HG03460 (cell line): ENCODE measurements at regions not wholly inside any gene's neighbourhood (a gene's known extent, or its start where the extent isn't known, plus 50 kb on each side); places are given as distances from the start of the nearest gene placed in this dataset.

Source experiments
- ATAC-seq: cut with Tn5 transposase; IDR thresholded peaks from one replicate; pipeline ENCODE4 v1.9.1; 2021; ENCODE audit not compliant: unreplicated experiment

GRCh38 chr5:143694357-143694756 is 117.6 kb upstream of the HMHB1 start:
- no peak for ATAC-seq

GRCh38 chr5:143693651-143694252 is 118.2 kb upstream of the HMHB1 start:
- peak; percentile 62 for ATAC-seq

GRCh38 chr5:143692342-143692741 is 119.6 kb upstream of the HMHB1 start:
- ATAC-seq = no peak

- ATAC-seq = no peak
Observed at GRCh38 chr5:143691945-143692290, 120.0 kb upstream of the HMHB1 start.

GRCh38 chr5:143691287-143691944 is 120.5 kb upstream of the HMHB1 start:
- no peak for ATAC-seq

GRCh38 chr5:143687604-143688003 is 124.4 kb upstream of the HMHB1 start:
- ATAC-seq = no peak

- ATAC-seq = no peak
Observed at GRCh38 chr5:143685246-143685815, 126.6 kb upstream of the HMHB1 start.

GRCh38 chr5:143683459-143683858 is 128.5 kb upstream of the HMHB1 start:
- no peak for ATAC-seq

GRCh38 chr5:143682929-143683386 is 129.0 kb upstream of the HMHB1 start:
- ATAC-seq = no peak

- ATAC-seq = no peak
Observed at GRCh38 chr5:143682246-143682905, 129.6 kb upstream of the HMHB1 start.

- ATAC-seq = no peak
Observed at GRCh38 chr5:143680672-143681259, 131.2 kb upstream of the HMHB1 start.

- no peak for ATAC-seq
Observed at GRCh38 chr5:143679777-143680176, 132.2 kb upstream of the HMHB1 start.

- ATAC-seq = no peak
Observed at GRCh38 chr5:143678148-143678905, 133.6 kb upstream of the HMHB1 start.

GRCh38 chr5:143677403-143677802 is 134.6 kb upstream of the HMHB1 start:
- ATAC-seq = no peak

GRCh38 chr5:143676802-143677201 is 135.2 kb upstream of the HMHB1 start:
- ATAC-seq = no peak

GRCh38 chr5:143674469-143674786 is 137.5 kb upstream of the HMHB1 start:
- ATAC-seq = no peak

- ATAC-seq = no peak
Observed at GRCh38 chr5:143673676-143674468, 138.1 kb upstream of the HMHB1 start.

- ATAC-seq = no peak
Observed at GRCh38 chr5:143672806-143673205, 139.2 kb upstream of the HMHB1 start.

GRCh38 chr5:143671674-143672569 is 140.0 kb upstream of the HMHB1 start:
- no peak for ATAC-seq
